ENCODE measurements at regions not wholly inside any gene's neighbourhood (a gene's known extent, or its start where the extent isn't known, plus 50 kb on each side); places are given as distances from the start of the nearest gene placed in this dataset.

DNA sequence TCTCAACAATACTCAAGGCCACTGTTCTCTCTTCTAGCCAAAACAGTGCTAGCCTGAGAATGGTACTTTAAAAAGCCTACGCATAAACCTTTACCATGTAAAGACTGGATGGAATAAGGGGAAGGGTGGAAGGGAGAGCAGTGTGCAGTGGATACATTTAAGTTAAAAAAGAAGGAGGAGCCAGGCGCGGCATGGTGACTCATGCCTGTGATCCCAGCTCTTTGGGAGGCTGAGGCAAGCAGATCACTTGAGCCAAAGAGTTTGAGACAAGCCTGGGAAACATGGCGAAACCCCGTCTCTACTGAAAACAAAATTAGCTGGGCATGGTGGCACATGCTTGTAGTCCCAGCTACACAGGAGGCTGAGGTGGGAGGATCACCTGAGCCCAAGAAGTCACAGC lies 127.7 kb upstream of the KIF2A start:
- Histone ChIP-seq H3K27me3 (ENCODE audit: control insufficient read depth, low read length) (no peaks in the 10 kb centered on the region), H3K4me1 (ENCODE audit: control insufficient read depth, low read length) (no peaks in the 10 kb centered on the region), H3K79me2 (ENCODE audit: control insufficient read depth, low read length) (no peaks in the 10 kb centered on the region), H3K4me3 (ENCODE audit: low read length) (no peak overlapping the region), H3K36me3 (ENCODE audit: control insufficient read depth, low read length) (no peaks in the 10 kb centered on the region), H3K9me3 (ENCODE audit: control insufficient read depth, insufficient read depth, low read length) (no peaks in the 10 kb centered on the region), H3K27ac (ENCODE audit: low read depth, low read length) (no peak overlapping the region), H3F3A (ENCODE audit: control insufficient read depth, insufficient read depth) (no peaks in the 10 kb centered on the region), H3K4me2 (ENCODE audit: low read length) (no peak overlapping the region), H3K9me2 (replicated peaks; ENCODE audit: control insufficient read depth, low read length) (no peaks in the 10 kb centered on the region), H4K20me1 (ENCODE audit: control insufficient read depth, insufficient read depth, low read depth, low read length) (no peaks in the 10 kb centered on the region)
- TF ChIP-seq EZH2phosphoT487 (IDR thresholded peaks at IDR 0.05; ENCODE audit: borderline replicate concordance, low read length), result no peak

DNA sequence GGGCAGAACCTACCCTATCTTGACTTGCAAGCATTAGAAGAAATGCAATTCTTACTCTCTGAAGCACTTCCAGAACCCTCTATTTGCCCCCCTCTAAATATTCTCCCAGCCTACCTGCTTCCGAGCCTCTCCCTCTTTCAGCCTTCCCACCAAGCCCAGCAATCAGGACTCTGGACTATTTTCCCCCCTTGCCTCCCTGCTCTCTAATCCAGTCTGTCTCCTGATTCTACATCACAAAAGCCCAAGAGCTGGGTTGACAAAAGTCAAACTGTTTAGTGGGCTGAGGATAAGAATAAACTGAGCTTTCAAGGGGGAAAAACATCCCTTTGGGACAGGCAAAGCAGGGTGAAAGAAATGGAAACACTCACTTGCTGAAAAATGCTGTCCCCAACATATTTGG lies 123.2 kb upstream of the KIF2A start:
- no peak for TF ChIP-seq EZH2phosphoT487 (IDR thresholded peaks at IDR 0.05; ENCODE audit: borderline replicate concordance, low read length)
- TF ChIP-seq, protein P1, sequence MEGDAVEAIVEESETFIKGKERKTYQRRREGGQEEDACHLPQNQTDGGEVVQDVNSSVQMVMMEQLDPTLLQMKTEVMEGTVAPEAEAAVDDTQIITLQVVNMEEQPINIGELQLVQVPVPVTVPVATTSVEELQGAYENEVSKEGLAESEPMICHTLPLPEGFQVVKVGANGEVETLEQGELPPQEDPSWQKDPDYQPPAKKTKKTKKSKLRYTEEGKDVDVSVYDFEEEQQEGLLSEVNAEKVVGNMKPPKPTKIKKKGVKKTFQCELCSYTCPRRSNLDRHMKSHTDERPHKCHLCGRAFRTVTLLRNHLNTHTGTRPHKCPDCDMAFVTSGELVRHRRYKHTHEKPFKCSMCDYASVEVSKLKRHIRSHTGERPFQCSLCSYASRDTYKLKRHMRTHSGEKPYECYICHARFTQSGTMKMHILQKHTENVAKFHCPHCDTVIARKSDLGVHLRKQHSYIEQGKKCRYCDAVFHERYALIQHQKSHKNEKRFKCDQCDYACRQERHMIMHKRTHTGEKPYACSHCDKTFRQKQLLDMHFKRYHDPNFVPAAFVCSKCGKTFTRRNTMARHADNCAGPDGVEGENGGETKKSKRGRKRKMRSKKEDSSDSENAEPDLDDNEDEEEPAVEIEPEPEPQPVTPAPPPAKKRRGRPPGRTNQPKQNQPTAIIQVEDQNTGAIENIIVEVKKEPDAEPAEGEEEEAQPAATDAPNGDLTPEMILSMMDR (IDR thresholded peaks at IDR 0.05; ENCODE audit: low read depth, low read length, poor library complexity, severe bottlenecking), result no peak
- Histone ChIP-seq H3K9me2 (replicated peaks; ENCODE audit: control insufficient read depth, low read length) (no peaks in the 10 kb centered on the region), H3K4me1 (ENCODE audit: control insufficient read depth, low read length) (no peaks in the 10 kb centered on the region), H3K9me3 (ENCODE audit: control insufficient read depth, insufficient read depth, low read length) (no peaks in the 10 kb centered on the region), H3K79me2 (ENCODE audit: control insufficient read depth, low read length) (no peaks in the 10 kb centered on the region), H3K4me3 (ENCODE audit: low read length) (no peak overlapping the region), H3K4me2 (ENCODE audit: low read length) (no peak overlapping the region), H4K20me1 (ENCODE audit: control insufficient read depth, insufficient read depth, low read depth, low read length) (no peaks in the 10 kb centered on the region), H3K27me3 (ENCODE audit: control insufficient read depth, low read length) (no peaks in the 10 kb centered on the region), H3K27ac (ENCODE audit: low read depth, low read length) (no peak overlapping the region), H3F3A (ENCODE audit: control insufficient read depth, insufficient read depth) (no peaks in the 10 kb centered on the region), H3K36me3 (ENCODE audit: control insufficient read depth, low read length) (no peaks in the 10 kb centered on the region)

DNA sequence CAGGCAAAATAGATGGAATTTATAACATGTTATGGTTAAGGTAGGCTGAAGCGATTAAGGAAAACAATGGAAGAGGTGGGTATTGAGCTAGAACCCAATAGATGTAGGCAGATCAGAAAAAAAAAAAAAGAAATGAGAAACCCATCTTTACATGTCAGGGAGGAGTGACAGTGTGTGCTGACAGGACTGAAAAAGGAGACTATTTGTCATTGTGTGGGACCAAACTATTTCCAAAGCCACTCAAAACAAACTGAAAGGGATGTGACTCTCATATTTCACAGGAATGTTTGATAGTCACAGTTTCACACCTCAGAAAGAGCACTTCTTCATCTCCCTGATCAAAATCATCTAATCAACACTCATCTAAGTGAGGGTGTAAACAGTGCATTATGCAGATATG lies 122.3 kb upstream of the KIF2A start:
- Histone ChIP-seq H3K27me3 (ENCODE audit: control insufficient read depth, low read length) (no peaks in the 10 kb centered on the region), H3K27ac (ENCODE audit: low read depth, low read length) (no peak overlapping the region), H3K36me3 (ENCODE audit: control insufficient read depth, low read length) (no peaks in the 10 kb centered on the region), H4K20me1 (ENCODE audit: control insufficient read depth, insufficient read depth, low read depth, low read length) (no peaks in the 10 kb centered on the region), H3K79me2 (ENCODE audit: control insufficient read depth, low read length) (no peaks in the 10 kb centered on the region), H3K4me1 (ENCODE audit: control insufficient read depth, low read length) (no peaks in the 10 kb centered on the region), H3K9me2 (replicated peaks; ENCODE audit: control insufficient read depth, low read length) (no peaks in the 10 kb centered on the region), H3K9me3 (ENCODE audit: control insufficient read depth, insufficient read depth, low read length) (no peaks in the 10 kb centered on the region), H3F3A (ENCODE audit: control insufficient read depth, insufficient read depth) (no peaks in the 10 kb centered on the region), H3K4me3 (ENCODE audit: low read length) (no peak overlapping the region), H3K4me2 (ENCODE audit: low read length) (no peak overlapping the region)
- no peak for TF ChIP-seq EZH2phosphoT487 (IDR thresholded peaks at IDR 0.05; ENCODE audit: borderline replicate concordance, low read length)
- TF ChIP-seq, protein P1 (IDR thresholded peaks at IDR 0.05; ENCODE audit: low read depth, low read length, poor library complexity, severe bottlenecking), result no peak

DNA sequence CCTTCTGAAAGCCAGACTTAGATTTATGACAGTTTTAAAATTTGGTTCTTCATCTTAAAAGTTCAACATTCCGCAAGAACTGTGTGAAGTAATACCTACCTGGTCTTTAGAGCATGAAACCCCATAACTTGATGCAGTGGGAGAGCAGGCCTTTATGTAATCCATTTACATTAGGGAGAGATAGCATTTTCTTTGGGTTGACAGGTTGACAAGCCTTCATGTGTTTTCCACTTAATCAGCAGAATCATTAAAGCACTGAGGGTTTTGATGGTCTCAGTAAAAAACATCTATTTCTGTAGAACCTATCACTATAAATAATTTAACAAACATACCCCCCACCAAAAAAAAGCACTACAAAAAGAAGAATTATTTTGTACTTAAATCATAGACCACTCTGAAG lies 121.6 kb upstream of the KIF2A start:
- H3K27me3 ChIP-seq (ENCODE audit: control insufficient read depth, low read length), result no peaks in the 10 kb centered on the region
- H3K9me2 ChIP-seq (replicated peaks; ENCODE audit: control insufficient read depth, low read length), result no peaks in the 10 kb centered on the region
- H3K36me3 ChIP-seq (ENCODE audit: control insufficient read depth, low read length), result no peaks in the 10 kb centered on the region
- H3K79me2 ChIP-seq (ENCODE audit: control insufficient read depth, low read length), result no peaks in the 10 kb centered on the region
- H3K4me2 ChIP-seq (ENCODE audit: low read length), result no peak overlapping the region
- H3K4me3 ChIP-seq (ENCODE audit: low read length), result no peak overlapping the region
- no peaks in the 10 kb centered on the region for H3F3A ChIP-seq (ENCODE audit: control insufficient read depth, insufficient read depth)
- no peak overlapping the region for H3K27ac ChIP-seq (ENCODE audit: low read depth, low read length)
- no peaks in the 10 kb centered on the region for H3K4me1 ChIP-seq (ENCODE audit: control insufficient read depth, low read length)
- no peaks in the 10 kb centered on the region for H4K20me1 ChIP-seq (ENCODE audit: control insufficient read depth, insufficient read depth, low read depth, low read length)
- no peak for TF ChIP-seq EZH2phosphoT487 (IDR thresholded peaks at IDR 0.05; ENCODE audit: borderline replicate concordance, low read length)
- TF ChIP-seq, protein P1 (IDR thresholded peaks at IDR 0.05; ENCODE audit: low read depth, low read length, poor library complexity, severe bottlenecking), result no peak
- no peaks in the 10 kb centered on the region for H3K9me3 ChIP-seq (ENCODE audit: control insufficient read depth, insufficient read depth, low read length)

Measured in DOHH2 (cell line).